Ishikawa (cell line): ENCODE measurements at regions not wholly inside any gene's neighbourhood (a gene's known extent, or its start where the extent isn't known, plus 50 kb on each side); places are given as distances from the start of the nearest gene placed in this dataset.

Source experiments
- CEBPB ChIP-seq: IDR thresholded peaks from 2 replicates; pipeline ENCODE4 v1.6.1; 2012
- CREB1 ChIP-seq: IDR thresholded peaks from 2 replicates; pipeline ENCODE4 v1.6.1; 2012; ENCODE audit warnings: low read depth
- EGR1 ChIP-seq: IDR thresholded peaks from 2 replicates; pipeline ENCODE4 v1.6.1; 2012
- EP300 ChIP-seq: IDR thresholded peaks from 2 replicates; pipeline ENCODE4 v1.6.1; 2012; ENCODE audit warnings: borderline replicate concordance
- FOXM1 ChIP-seq: IDR thresholded peaks from 2 replicates; pipeline ENCODE4 v1.6.1; 2012; ENCODE audit warnings: low read depth, borderline replicate concordance
- NFIC ChIP-seq: IDR thresholded peaks from 2 replicates; pipeline ENCODE4 v1.6.1; 2012
- RAD21 ChIP-seq: IDR thresholded peaks from 2 replicates; pipeline ENCODE4 v1.6.1; 2012; ENCODE audit warnings: low read depth
- TAF1 ChIP-seq: IDR thresholded peaks from 2 replicates; pipeline ENCODE4 v1.6.1; 2012; ENCODE audit warnings: low read depth, mild to moderate bottlenecking
- TCF12 ChIP-seq: IDR thresholded peaks from 2 replicates; pipeline ENCODE4 v1.6.1; 2012; ENCODE audit warnings: low read depth
- TEAD4 ChIP-seq: IDR thresholded peaks from 2 replicates; pipeline ENCODE4 v1.6.1; 2012
- YY1 ChIP-seq: IDR thresholded peaks from 2 replicates; pipeline ENCODE4 v1.6.1; 2012; ENCODE audit warnings: low read depth
- ZBTB7A ChIP-seq: IDR thresholded peaks from 2 replicates; pipeline ENCODE4 v1.6.1; 2012; ENCODE audit warnings: low read depth
- TF ChIP-seq, protein P1 (sequence below): IDR thresholded peaks from 2 replicates; pipeline ENCODE4 v1.6.1; 2012
- TF ChIP-seq, protein P2 (sequence below): IDR thresholded peaks from 2 replicates; pipeline ENCODE4 v1.6.1; 2012; ENCODE audit warnings: low read depth, mild to moderate bottlenecking
- TF ChIP-seq, protein P3 (sequence below): IDR thresholded peaks from 2 replicates; pipeline ENCODE4 v1.6.1; 2012

DNA sequence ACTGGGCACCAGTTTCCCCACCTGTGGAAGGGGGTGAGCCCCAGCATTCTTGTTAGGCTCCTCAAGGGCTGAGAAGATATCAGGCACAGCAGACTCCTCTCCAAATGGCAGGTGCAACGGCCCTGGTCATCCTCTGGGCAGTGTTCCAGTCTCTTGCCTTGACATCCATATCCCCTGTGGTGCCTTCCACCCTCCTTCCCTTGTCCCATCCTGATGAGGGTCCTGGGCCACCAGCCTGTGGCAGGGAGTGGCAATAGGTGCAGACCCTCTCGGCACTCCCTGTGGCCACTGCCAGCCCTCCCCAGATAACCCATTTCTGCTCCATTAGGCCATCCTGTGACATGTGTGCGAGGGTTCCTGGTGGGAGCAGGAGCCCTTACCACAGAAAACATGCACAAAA lies 78.8 kb upstream of the NECTIN1 start:
- no peak for TF ChIP-seq TAF1
- TF ChIP-seq, protein P1, sequence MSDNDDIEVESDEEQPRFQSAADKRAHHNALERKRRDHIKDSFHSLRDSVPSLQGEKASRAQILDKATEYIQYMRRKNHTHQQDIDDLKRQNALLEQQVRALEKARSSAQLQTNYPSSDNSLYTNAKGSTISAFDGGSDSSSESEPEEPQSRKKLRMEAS, result no peak
- TF ChIP-seq ZBTB7A, result no peak
- TF ChIP-seq RAD21, result no peak
- no peak for TF ChIP-seq CREB1
- TF ChIP-seq NFIC, result no peak
- TF ChIP-seq EGR1, result no peak
- TF ChIP-seq FOXM1, result no peak
- no peak for TF ChIP-seq YY1
- no peak for TF ChIP-seq CEBPB
- TF ChIP-seq, protein P2, sequence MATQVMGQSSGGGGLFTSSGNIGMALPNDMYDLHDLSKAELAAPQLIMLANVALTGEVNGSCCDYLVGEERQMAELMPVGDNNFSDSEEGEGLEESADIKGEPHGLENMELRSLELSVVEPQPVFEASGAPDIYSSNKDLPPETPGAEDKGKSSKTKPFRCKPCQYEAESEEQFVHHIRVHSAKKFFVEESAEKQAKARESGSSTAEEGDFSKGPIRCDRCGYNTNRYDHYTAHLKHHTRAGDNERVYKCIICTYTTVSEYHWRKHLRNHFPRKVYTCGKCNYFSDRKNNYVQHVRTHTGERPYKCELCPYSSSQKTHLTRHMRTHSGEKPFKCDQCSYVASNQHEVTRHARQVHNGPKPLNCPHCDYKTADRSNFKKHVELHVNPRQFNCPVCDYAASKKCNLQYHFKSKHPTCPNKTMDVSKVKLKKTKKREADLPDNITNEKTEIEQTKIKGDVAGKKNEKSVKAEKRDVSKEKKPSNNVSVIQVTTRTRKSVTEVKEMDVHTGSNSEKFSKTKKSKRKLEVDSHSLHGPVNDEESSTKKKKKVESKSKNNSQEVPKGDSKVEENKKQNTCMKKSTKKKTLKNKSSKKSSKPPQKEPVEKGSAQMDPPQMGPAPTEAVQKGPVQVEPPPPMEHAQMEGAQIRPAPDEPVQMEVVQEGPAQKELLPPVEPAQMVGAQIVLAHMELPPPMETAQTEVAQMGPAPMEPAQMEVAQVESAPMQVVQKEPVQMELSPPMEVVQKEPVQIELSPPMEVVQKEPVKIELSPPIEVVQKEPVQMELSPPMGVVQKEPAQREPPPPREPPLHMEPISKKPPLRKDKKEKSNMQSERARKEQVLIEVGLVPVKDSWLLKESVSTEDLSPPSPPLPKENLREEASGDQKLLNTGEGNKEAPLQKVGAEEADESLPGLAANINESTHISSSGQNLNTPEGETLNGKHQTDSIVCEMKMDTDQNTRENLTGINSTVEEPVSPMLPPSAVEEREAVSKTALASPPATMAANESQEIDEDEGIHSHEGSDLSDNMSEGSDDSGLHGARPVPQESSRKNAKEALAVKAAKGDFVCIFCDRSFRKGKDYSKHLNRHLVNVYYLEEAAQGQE, result no peak
- no peak for TF ChIP-seq EP300
- no peak for TF ChIP-seq TEAD4
- no peak for TF ChIP-seq TCF12
- TF ChIP-seq, protein P3, sequence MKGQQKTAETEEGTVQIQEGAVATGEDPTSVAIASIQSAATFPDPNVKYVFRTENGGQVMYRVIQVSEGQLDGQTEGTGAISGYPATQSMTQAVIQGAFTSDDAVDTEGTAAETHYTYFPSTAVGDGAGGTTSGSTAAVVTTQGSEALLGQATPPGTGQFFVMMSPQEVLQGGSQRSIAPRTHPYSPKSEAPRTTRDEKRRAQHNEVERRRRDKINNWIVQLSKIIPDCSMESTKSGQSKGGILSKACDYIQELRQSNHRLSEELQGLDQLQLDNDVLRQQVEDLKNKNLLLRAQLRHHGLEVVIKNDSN, result no peak

DNA sequence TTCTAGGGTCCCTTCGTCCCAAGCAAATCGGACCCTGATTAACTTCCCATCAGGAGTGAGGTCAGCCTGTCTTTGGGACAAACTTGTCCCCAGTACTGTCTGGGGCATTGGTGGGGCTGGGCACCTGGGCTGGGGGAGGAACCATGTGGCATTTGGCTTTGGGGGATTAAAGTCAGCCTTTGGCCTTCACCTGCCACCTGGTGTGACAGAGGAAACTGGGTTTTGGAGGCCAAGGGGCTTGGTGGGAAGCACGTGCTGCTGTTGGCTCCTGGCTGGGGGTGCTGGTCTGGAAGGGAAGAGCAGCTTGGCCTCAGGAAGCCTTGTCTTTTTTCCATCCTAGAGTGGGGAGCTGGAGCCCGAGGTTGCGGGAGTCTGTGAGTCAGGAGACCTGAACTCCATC lies 78.4 kb upstream of the NECTIN1 start:
- TF ChIP-seq ZBTB7A (no peak), FOXM1 (no peak), EP300 (no peak), EGR1 (no peak), NFIC (no peak)
- TF ChIP-seq, protein P2, result no peak
- TF ChIP-seq, protein P3, result no peak

DNA sequence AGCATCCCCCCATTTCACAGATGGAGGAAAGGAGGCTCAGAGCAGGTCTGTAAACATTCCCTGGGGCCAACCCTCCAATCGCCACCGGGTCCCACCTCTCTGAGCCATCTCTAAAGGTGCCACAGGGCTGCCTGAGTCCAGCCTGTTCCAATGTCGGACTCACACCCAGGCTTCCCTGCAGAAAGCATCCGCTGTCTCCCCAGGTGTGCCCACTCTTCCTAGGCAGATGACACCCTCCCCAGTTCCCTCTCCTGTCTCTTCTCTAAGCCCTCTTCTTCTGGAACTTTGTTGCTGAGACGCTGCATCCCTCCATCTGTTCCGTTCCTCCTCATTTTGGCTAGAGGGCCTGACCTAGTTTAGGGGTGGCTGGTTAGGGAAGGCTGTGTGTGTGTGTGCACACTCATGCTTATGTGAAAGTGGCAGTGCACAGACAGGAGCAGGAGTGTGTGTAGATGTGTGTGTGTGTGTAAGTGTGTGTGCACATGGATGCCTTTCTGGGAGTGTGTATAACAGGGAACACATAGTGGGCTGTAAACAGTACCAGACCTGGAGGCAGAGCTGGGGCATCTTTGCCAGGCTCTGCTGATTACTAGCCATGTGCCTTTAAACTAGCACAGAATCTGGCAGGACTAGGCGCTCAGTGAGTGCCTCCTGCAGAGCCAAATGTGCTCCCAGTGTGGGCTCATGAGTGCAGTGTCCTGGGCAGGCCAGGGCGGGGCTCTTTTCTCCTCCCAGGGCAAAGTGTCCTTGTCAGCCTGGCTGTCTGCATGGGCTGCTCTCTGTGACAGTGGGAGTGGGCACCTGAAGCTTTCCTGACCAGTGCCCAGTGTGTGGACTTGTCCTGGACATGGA lies 77.3 kb upstream of the NECTIN1 start:
- no peak for TF ChIP-seq TAF1
- no peak for TF ChIP-seq YY1
- TF ChIP-seq, protein P3, result no peak
- TF ChIP-seq NFIC, result no peak
- no peak for TF ChIP-seq EGR1
- no peak for TF ChIP-seq RAD21
- TF ChIP-seq ZBTB7A, result no peak
- TF ChIP-seq CREB1, result no peak
- TF ChIP-seq, protein P2, result no peak
- TF ChIP-seq, protein P1, result no peak
- no peak for TF ChIP-seq FOXM1

DNA sequence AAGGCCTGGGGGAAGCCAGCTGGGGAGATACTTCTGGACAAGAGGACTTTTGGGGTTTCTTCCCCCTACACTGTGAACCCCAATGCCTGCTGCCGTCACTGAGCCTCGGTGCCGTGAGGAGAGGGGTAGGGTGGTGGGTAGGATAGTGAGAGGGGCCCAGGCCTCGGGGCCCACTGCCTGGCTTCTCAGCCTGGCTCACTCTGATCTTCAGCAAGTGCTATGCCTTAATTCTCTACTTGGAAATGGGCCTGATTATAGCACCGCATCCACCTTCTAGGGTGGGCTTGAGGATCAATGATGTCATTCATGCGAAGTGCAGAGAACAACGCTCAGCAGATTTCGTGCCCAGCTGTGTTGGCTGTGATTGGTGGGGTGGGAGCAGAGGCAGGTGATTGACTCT lies 76.7 kb upstream of the NECTIN1 start:
- TF ChIP-seq YY1, result no peak
- no peak for TF ChIP-seq RAD21
- no peak for TF ChIP-seq FOXM1
- TF ChIP-seq NFIC, result no peak
- TF ChIP-seq TCF12, result no peak
- TF ChIP-seq, protein P3, result no peak
- TF ChIP-seq ZBTB7A, result no peak
- no peak for TF ChIP-seq EGR1
